SK-N-SH (cell line): ENCODE measurements at regions not wholly inside any gene's neighbourhood (a gene's known extent, or its start where the extent isn't known, plus 50 kb on each side); places are given as distances from the start of the nearest gene placed in this dataset.

Source experiments
- CTCF ChIA-PET: fragments of 300-600, 350-600 bp; formaldehyde crosslinking; extraction: SDS; loops from one replicate; lab custom pipeline; 2021; lab: Yijun Ruan, JAX
- POLR2A ChIA-PET: fragments of 350-600 bp; sonication (Branson Sonifier 250); formaldehyde crosslinking; extraction: SDS; loops from one replicate; lab custom pipeline; 2020; ENCODE audit warnings: antibody characterized with exemption, inconsistent platforms; lab: Yijun Ruan, JAX
- DNase-seq: peaks from one replicate; pipeline ENCODE4 v3.0.0; 2012
- H2AFZ ChIP-seq: fragments of 200-600 bp; sonication (generic); 2 replicates; pipeline ENCODE4 v1.8.1; 2016; ENCODE audit warnings: antibody characterized with exemption, mild to moderate bottlenecking, low read depth
- H3F3A ChIP-seq: fragments of 200-600 bp; sonication (generic); replicated peaks from 2 replicates; pipeline ENCODE3; 2016; ENCODE audit warnings: antibody characterized with exemption, mild to moderate bottlenecking; ENCODE audit not compliant: insufficient read depth
- H3K27ac ChIP-seq, 2 experiments: fragments of 200-500 bp in 1 of 2; fragments of 200-600 bp in 1 of 2; sonication (Bioruptor generic) in 1 of 2; sonication (generic), shearing (Covaris generic) in 1 of 2; 2 replicates each; pipeline versions ENCODE4 v1.5.1 to v1.6.1; 2014 to 2016; ENCODE audit warnings: low read depth in 2 of 2, inconsistent platforms in 1 of 2, low read length in 1 of 2, mild to moderate bottlenecking in 1 of 2, mixed read lengths in 1 of 2
- H3K27me3 ChIP-seq: fragments of 200-600 bp; sonication (generic), shearing (Covaris generic); 2 replicates; pipeline ENCODE4 v1.6.1; 2016; ENCODE audit warnings: mixed run types; ENCODE audit not compliant: insufficient read depth
- H3K36me3 ChIP-seq, 2 experiments: fragments of 200-500 bp in 1 of 2; fragments of 200-600 bp in 1 of 2; sonication (Bioruptor generic) in 1 of 2; sonication (generic) in 1 of 2; replicated peaks in 1 of 2; 2 replicates each; pipeline versions ENCODE3 to v1.5.1; 2014 to 2016; ENCODE audit warnings: low read length in 1 of 2, mild to moderate bottlenecking in 1 of 2; ENCODE audit not compliant: insufficient read depth in 2 of 2, control insufficient read depth in 1 of 2
- H3K4me1 ChIP-seq, 2 experiments: fragments of 200-500 bp in 1 of 2; fragments of 200-600 bp in 1 of 2; sonication (Bioruptor generic) in 1 of 2; sonication (generic), shearing (Covaris generic) in 1 of 2; 2 replicates each; pipeline versions ENCODE4 v1.5.1 to v1.6.1; 2014 to 2016; ENCODE audit warnings: low read depth in 1 of 2, low read length in 1 of 2, mixed run types in 1 of 2; ENCODE audit not compliant: insufficient read depth in 2 of 2, control insufficient read depth in 1 of 2
- H3K4me2 ChIP-seq: fragments of 200-600 bp; sonication (generic), shearing (Covaris generic); 2 replicates; pipeline ENCODE4 v1.6.1; 2017; ENCODE audit warnings: mixed run types
- H3K4me3 ChIP-seq, 2 experiments: fragments of 200-500 bp in 1 of 2; fragments of 200-600 bp in 1 of 2; sonication (Bioruptor generic) in 1 of 2; sonication (generic), shearing (Covaris generic) in 1 of 2; 2 replicates each; pipeline versions ENCODE4 v1.5.1 to v1.8.1; 2014 to 2016; ENCODE audit warnings: low read depth in 2 of 2, inconsistent platforms in 1 of 2, low read length in 1 of 2, mild to moderate bottlenecking in 1 of 2, mixed read lengths in 1 of 2, moderate library complexity in 1 of 2
- H3K79me2 ChIP-seq: fragments of 200-600 bp; sonication (generic); 2 replicates; pipeline ENCODE4 v1.8.1; 2017; ENCODE audit warnings: mild to moderate bottlenecking; ENCODE audit not compliant: insufficient read depth
- H3K9ac ChIP-seq: fragments of 200-600 bp; sonication (generic); 2 replicates; pipeline ENCODE4 v1.6.1; 2017; ENCODE audit warnings: mixed run types
- H3K9me2 ChIP-seq: fragments of 200-600 bp; sonication (generic); 2 replicates; pipeline ENCODE4 v1.6.1; 2017; ENCODE audit warnings: mixed run types
- H3K9me3 ChIP-seq: fragments of 200-600 bp; sonication (generic); 2 replicates; pipeline ENCODE4 v1.6.1; 2017; ENCODE audit warnings: mixed run types, mild to moderate bottlenecking, moderate library complexity
- H4K20me1 ChIP-seq: fragments of 200-600 bp; sonication (generic); 2 replicates; pipeline ENCODE4 v1.6.1; 2017; ENCODE audit warnings: mild to moderate bottlenecking, mixed run types; ENCODE audit not compliant: insufficient read depth
- CHD2 ChIP-seq: fragments of 150-350 bp; IDR thresholded peaks from 2 replicates; pipeline ENCODE4 v1.6.1; 2018; ENCODE audit warnings: low read length; ENCODE audit not compliant: partially characterized antibody
- CTCF ChIP-seq: fragments of 200-600 bp; sonication (generic); IDR thresholded peaks from 2 replicates; pipeline ENCODE4 v1.6.1; 2017; ENCODE audit warnings: antibody characterized with exemption, mild to moderate bottlenecking, moderate library complexity
- GATA2 ChIP-seq: sonication (generic); formaldehyde crosslinking; IDR thresholded peaks from 2 replicates; pipeline ENCODE4 v1.5.0; 2020; ENCODE audit warnings: mild to moderate bottlenecking, missing genetic modification reagents
- IRF3 ChIP-seq: fragments of 150-350 bp; IDR thresholded peaks from 2 replicates; pipeline ENCODE4 v1.6.1; 2016; ENCODE audit warnings: mild to moderate bottlenecking, low read depth, low read length
- JUND ChIP-seq: IDR thresholded peaks from 2 replicates; pipeline ENCODE4 v1.4.0; 2012
- NFIC ChIP-seq: IDR thresholded peaks from 2 replicates; pipeline ENCODE4 v1.4.0; 2012; ENCODE audit warnings: borderline replicate concordance
- NRF1 ChIP-seq: IDR thresholded peaks from 2 replicates; pipeline ENCODE4 v1.6.1; 2012; ENCODE audit warnings: low read depth, mild to moderate bottlenecking, low read length
- REST ChIP-seq: IDR thresholded peaks from 2 replicates; pipeline ENCODE4 v1.6.1; 2012; ENCODE audit warnings: mild to moderate bottlenecking, low read depth, low read length, moderate library complexity
- SIN3A ChIP-seq: IDR thresholded peaks from 2 replicates; pipeline ENCODE4 v1.6.1; 2012; ENCODE audit warnings: low read depth, mild to moderate bottlenecking, low read length, moderate library complexity, borderline replicate concordance
- SMC3 ChIP-seq: IDR thresholded peaks from 2 replicates; pipeline ENCODE4 v1.6.1; 2012; ENCODE audit warnings: low read depth, low read length, improper control_type of control experiment
- TEAD4 ChIP-seq: IDR thresholded peaks from 2 replicates; pipeline ENCODE4 v1.4.0; 2012; ENCODE audit warnings: mild to moderate bottlenecking, borderline replicate concordance; ENCODE audit not compliant: insufficient read depth
- YY1 ChIP-seq: IDR thresholded peaks from 2 replicates; pipeline ENCODE4 v1.4.0; 2012; ENCODE audit warnings: low read depth, mild to moderate bottlenecking
- TF ChIP-seq, protein P1 (sequence below): IDR thresholded peaks from 2 replicates; pipeline ENCODE4 v1.4.0; 2012; ENCODE audit warnings: low read depth, borderline replicate concordance

GRCh38 chr12:30816742-30817465 lies 62.2 kb upstream of the CAPRIN2 start (continued):
- TF ChIP-seq REST = no peak
- TF ChIP-seq IRF3 = no peak
- no peak for TF ChIP-seq NRF1
- TF ChIP-seq, protein P1, sequence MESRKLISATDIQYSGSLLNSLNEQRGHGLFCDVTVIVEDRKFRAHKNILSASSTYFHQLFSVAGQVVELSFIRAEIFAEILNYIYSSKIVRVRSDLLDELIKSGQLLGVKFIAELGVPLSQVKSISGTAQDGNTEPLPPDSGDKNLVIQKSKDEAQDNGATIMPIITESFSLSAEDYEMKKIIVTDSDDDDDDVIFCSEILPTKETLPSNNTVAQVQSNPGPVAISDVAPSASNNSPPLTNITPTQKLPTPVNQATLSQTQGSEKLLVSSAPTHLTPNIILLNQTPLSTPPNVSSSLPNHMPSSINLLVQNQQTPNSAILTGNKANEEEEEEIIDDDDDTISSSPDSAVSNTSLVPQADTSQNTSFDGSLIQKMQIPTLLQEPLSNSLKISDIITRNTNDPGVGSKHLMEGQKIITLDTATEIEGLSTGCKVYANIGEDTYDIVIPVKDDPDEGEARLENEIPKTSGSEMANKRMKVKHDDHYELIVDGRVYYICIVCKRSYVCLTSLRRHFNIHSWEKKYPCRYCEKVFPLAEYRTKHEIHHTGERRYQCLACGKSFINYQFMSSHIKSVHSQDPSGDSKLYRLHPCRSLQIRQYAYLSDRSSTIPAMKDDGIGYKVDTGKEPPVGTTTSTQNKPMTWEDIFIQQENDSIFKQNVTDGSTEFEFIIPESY = no peak

- no peak for TF ChIP-seq SMC3
- TF ChIP-seq TEAD4 = no peak
- no peak for TF ChIP-seq SIN3A
- no peak for TF ChIP-seq JUND
- TF ChIP-seq CHD2 = no peak
- TF ChIP-seq CTCF = no peak
- TF ChIP-seq NFIC = no peak
- no peak for TF ChIP-seq YY1
- TF ChIP-seq GATA2 (CRISPR knock-in tag) = no peak
- no peaks in the 10 kb centered on the region for H3F3A ChIP-seq
- no peaks in the 10 kb centered on the region for H3K4me1 ChIP-seq
- H2AFZ ChIP-seq = no peak overlapping the region
- no peak overlapping the region for H3K4me3 ChIP-seq
- H3K9me2 ChIP-seq = no peaks in the 10 kb centered on the region
- no peaks in the 10 kb centered on the region for H3K27me3 ChIP-seq
- ChIA-PET POLR2A (no interaction called here), CTCF (interaction anchor here (1.4 kb wide), 1 partner anchor 61 kb away, joined by 4 read pairs; no protein-coding TSS in a partner anchor)
- no peaks in the 10 kb centered on the region for H4K20me1 ChIP-seq
- H3K27ac ChIP-seq = no peak overlapping the region
- H3K9ac ChIP-seq = no peak overlapping the region
- no peak for DNase-seq
- H3K4me2 ChIP-seq = no peak overlapping the region
- no peaks in the 10 kb centered on the region for H3K36me3 ChIP-seq
- H3K79me2 ChIP-seq = no peaks in the 10 kb centered on the region
- H3K9me3 ChIP-seq = no peaks in the 10 kb centered on the region
Measured at GRCh38 chr12:30814295-30814655, 59.5 kb upstream of the CAPRIN2 start.
